Prostate gland (tissue), 2 donors: ENCODE measurements at regions not wholly inside any gene's neighbourhood (a gene's known extent, or its start where the extent isn't known, plus 50 kb on each side); places are given as distances from the start of the nearest gene placed in this dataset.

ENCODE experiments used
- DNase-seq: peaks from one replicate; pipeline ENCODE4 v3.0.0-alpha.2; 2019; ENCODE audit warnings: low spot score
- H3K27ac ChIP-seq, 2 donors: fragments of 200-600 bp; sonication (generic); 2 replicates each; pipeline ENCODE4 v1.5.1; 2017 to 2019
- H3K27me3 ChIP-seq: fragments of 200-600 bp; sonication (generic); replicated peaks from 2 replicates; pipeline ENCODE4 v1.5.1; 2019; ENCODE audit not compliant: insufficient read depth
- H3K36me3 ChIP-seq, 2 donors: fragments of 200-600 bp; sonication (generic); 1 replicate in 1 of 2; 2 replicates in 1 of 2; pipeline versions ENCODE4 v1.5.1 to v1.8.1; 2017 to 2019
- H3K4me1 ChIP-seq: fragments of 200-600 bp; sonication (generic); replicated peaks from 2 replicates; pipeline ENCODE4 v1.5.1; 2019
- H3K4me3 ChIP-seq, 2 donors: fragments of 200-600 bp; sonication (generic); 2 replicates each; pipeline ENCODE4 v1.5.1; 2017 to 2019
- H3K9me3 ChIP-seq: fragments of 200-600 bp; sonication (generic); 2 replicates; pipeline ENCODE4 v1.5.1; 2017
- CTCF ChIP-seq, 4 experiments: fragments of 200-600 bp in 2 of 4; fragments of 450-650 bp in 2 of 4; sonication (generic) in 2 of 4; IDR thresholded peaks; 1 replicate in 3 of 4; 2 replicates in 1 of 4; pipeline ENCODE4 v1.5.1; 2016 to 2019; ENCODE audit warnings: antibody characterized with exemption in 4 of 4, mild to moderate bottlenecking in 2 of 4, moderate library complexity in 2 of 4
- POLR2A ChIP-seq: fragments of 450-650 bp; IDR thresholded peaks from one replicate; pipeline ENCODE4 v1.6.1; 2016; ENCODE audit warnings: antibody characterized with exemption, mild to moderate bottlenecking
- POLR2AphosphoS5 ChIP-seq: sonication (generic); formaldehyde crosslinking; IDR thresholded peaks from one replicate; pipeline ENCODE4 v1.6.1; 2017; ENCODE audit warnings: antibody characterized with exemption
- WGBS: methylation state at CpG from one replicate; pipeline ENCODE4 v1.1.5; 2018; 5-methylcytosine and 5-hydroxymethylcytosine counted together
- intact Hi-C: fragments of 100-400 bp; cut with DNase I; formaldehyde crosslinking; loops from one replicate; pipeline ENCODE4 v1.14.2; 2022

- H3K4me3 ChIP-seq = no peak overlapping the region
- H3K27ac ChIP-seq = no peak overlapping the region
- no peaks in the 10 kb centered on the region for H3K27me3 ChIP-seq
- 78% methylated on average over 6 of the region's 6 CpGs for WGBS
- DNase-seq = no peak
- no peaks in the 10 kb centered on the region for H3K36me3 ChIP-seq
- TF ChIP-seq POLR2A = no peak
- TF ChIP-seq POLR2AphosphoS5 = no peak
- no peak for TF ChIP-seq CTCF (IDR thresholded peaks at IDR 0.05)
- H3K4me1 ChIP-seq = no peaks in the 10 kb centered on the region
- intact Hi-C loops = no loop called here
- H3K9me3 ChIP-seq = no peaks in the 10 kb centered on the region
Measured at GRCh38 chr1:57947471-57947870, 523.6 kb upstream of the DAB1 start.

GRCh38 chr1:57945045-57945444 is 521.2 kb upstream of the DAB1 start:
- Histone ChIP-seq H3K27me3 (no peaks in the 10 kb centered on the region), H3K27ac (no peak overlapping the region), H3K4me3 (no peak overlapping the region), H3K9me3 (no peaks in the 10 kb centered on the region), H3K36me3 (no peaks in the 10 kb centered on the region), H3K4me1 (no peaks in the 10 kb centered on the region)
- DNase-seq = no peak
- TF ChIP-seq CTCF (IDR thresholded peaks at IDR 0.05) = no peak
- TF ChIP-seq POLR2AphosphoS5 = no peak
- no peak for TF ChIP-seq POLR2A
- 92% methylated on average over 4 of the region's 4 CpGs for WGBS
- intact Hi-C loops = no loop called here

- WGBS = 84% methylated on average over 2 of the region's 2 CpGs
- no peak overlapping the region for H3K27ac ChIP-seq
- TF ChIP-seq POLR2AphosphoS5 (no peak), POLR2A (no peak), CTCF (IDR thresholded peaks at IDR 0.05) (no peak)
- intact Hi-C loops = no loop called here
- H3K4me1 ChIP-seq = no peaks in the 10 kb centered on the region
- no peak for DNase-seq
- H3K27me3 ChIP-seq = no peaks in the 10 kb centered on the region
- H3K36me3 ChIP-seq = no peaks in the 10 kb centered on the region
- H3K9me3 ChIP-seq = no peaks in the 10 kb centered on the region
- H3K4me3 ChIP-seq = no peak overlapping the region
Measured at GRCh38 chr1:57943365-57943764, 519.5 kb upstream of the DAB1 start.

DNA sequence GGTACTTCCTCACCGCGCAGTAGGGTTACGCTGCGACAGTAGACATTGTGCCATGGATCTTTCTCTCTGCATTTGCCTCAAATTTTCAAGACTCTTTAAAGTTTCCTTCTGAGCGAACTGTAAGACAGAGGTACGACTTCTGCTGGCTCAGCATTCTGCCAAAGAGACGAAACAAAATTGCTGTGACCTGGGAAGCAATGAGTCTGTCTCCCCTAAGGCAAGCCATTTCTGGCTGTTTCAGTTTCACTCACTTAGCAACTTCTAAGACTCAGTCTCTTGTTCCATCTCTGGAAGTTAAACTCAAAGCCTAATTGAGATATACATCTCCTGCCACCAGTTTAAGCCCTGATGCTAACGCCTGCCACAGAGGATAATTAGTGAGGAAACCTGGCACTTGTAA is 510.9 kb upstream of the DAB1 start:
- Histone ChIP-seq H3K36me3 (no peaks in the 10 kb centered on the region), H3K9me3 (no peaks in the 10 kb centered on the region), H3K27me3 (no peaks in the 10 kb centered on the region), H3K27ac (no peak overlapping the region), H3K4me1 (no peaks in the 10 kb centered on the region), H3K4me3 (no peak overlapping the region)
- intact Hi-C loops = no loop called here
- 84% methylated on average over 8 of the region's 8 CpGs for WGBS
- no peak for DNase-seq
- no peak for TF ChIP-seq POLR2A
- no peak for TF ChIP-seq CTCF (IDR thresholded peaks at IDR 0.05)
- no peak for TF ChIP-seq POLR2AphosphoS5

GRCh38 chr1:57927003-57927402 is 503.1 kb upstream of the DAB1 start:
- no peaks in the 10 kb centered on the region for H3K27me3 ChIP-seq
- no peaks in the 10 kb centered on the region for H3K36me3 ChIP-seq
- no peaks in the 10 kb centered on the region for H3K4me1 ChIP-seq
- H3K4me3 ChIP-seq = no peak overlapping the region
- intact Hi-C loops = no loop called here
- TF ChIP-seq POLR2AphosphoS5 (no peak), CTCF (IDR thresholded peaks at IDR 0.05) (no peak), POLR2A (no peak)
- H3K27ac ChIP-seq = no peak overlapping the region
- DNase-seq = no peak
- H3K9me3 ChIP-seq = no peaks in the 10 kb centered on the region
- whole genome bisulfite sequencing = 87% methylated on average over 1 of the region's 1 CpG
